ENCODE measurements at regions not wholly inside any gene's neighbourhood (a gene's known extent, or its start where the extent isn't known, plus 50 kb on each side); places are given as distances from the start of the nearest gene placed in this dataset.

DNA sequence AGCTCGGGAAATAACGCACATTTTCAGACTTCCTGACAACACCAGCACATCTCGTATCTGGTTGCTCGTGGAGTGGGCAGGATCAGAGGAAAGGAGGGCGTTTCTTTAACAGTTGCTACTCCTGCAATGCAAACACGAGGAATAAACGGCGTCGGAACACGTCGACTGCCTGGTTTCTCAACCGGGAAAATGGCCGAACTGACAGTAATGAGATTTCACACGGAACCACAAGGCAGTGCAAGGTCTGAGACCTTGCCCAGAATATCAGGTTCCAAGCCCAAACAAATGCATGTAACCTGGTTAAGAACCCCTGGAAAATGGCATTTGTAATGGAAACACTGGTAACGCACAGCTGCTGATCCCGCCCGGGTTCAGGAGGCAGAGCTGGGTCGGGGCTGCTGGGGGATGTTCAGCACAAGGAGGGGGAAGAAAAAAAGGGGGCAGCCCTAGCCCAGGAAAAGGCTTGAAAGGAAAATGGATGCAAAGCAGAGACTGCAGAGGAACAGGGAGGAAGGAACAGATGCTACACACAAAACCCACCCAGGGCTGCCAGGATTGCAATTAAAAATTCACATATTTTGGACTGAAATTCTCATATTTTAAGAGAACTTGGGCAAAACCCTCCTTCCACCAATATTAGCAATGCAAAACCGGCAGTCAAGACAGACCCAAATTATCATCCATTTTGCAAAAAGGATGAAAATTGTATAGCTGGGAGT lies 61.6 kb upstream of the KLHL29 start:
- H2AFZ ChIP-seq (ENCODE audit: low read depth, low read length, severe bottlenecking), result no peak overlapping the region
- no peaks in the 10 kb centered on the region for H3K79me2 ChIP-seq (ENCODE audit: insufficient read depth, low read length)
- H3K27ac ChIP-seq (ENCODE audit: low read depth, low read length), result no peak overlapping the region
- no peak for TF ChIP-seq EZH2phosphoT487 (conservative IDR thresholded peaks at IDR 0.05; ENCODE audit: low read length)
- TF ChIP-seq, protein P1, sequence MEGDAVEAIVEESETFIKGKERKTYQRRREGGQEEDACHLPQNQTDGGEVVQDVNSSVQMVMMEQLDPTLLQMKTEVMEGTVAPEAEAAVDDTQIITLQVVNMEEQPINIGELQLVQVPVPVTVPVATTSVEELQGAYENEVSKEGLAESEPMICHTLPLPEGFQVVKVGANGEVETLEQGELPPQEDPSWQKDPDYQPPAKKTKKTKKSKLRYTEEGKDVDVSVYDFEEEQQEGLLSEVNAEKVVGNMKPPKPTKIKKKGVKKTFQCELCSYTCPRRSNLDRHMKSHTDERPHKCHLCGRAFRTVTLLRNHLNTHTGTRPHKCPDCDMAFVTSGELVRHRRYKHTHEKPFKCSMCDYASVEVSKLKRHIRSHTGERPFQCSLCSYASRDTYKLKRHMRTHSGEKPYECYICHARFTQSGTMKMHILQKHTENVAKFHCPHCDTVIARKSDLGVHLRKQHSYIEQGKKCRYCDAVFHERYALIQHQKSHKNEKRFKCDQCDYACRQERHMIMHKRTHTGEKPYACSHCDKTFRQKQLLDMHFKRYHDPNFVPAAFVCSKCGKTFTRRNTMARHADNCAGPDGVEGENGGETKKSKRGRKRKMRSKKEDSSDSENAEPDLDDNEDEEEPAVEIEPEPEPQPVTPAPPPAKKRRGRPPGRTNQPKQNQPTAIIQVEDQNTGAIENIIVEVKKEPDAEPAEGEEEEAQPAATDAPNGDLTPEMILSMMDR (IDR thresholded peaks at IDR 0.05; ENCODE audit: insufficient read depth, low read length, poor library complexity, severe bottlenecking), result no peak
- no peaks in the 10 kb centered on the region for H3K27me3 ChIP-seq (ENCODE audit: low read length)
- no peak overlapping the region for H3K9ac ChIP-seq (ENCODE audit: low read length)
- no peak overlapping the region for H3K4me3 ChIP-seq (ENCODE audit: insufficient read depth, low read length, poor library complexity, severe bottlenecking)
- H3F3A ChIP-seq (ENCODE audit: insufficient read depth), result no peaks in the 10 kb centered on the region
- no peaks in the 10 kb centered on the region for H3K9me3 ChIP-seq (ENCODE audit: insufficient read depth, low read length)
- no peaks in the 10 kb centered on the region for H3K9me2 ChIP-seq (replicated peaks; ENCODE audit: insufficient read depth, low read length)
- H3K4me2 ChIP-seq (ENCODE audit: low read depth, low read length, poor library complexity, severe bottlenecking), result no peak overlapping the region
- H3K36me3 ChIP-seq (ENCODE audit: low read length), result no peaks in the 10 kb centered on the region
- H4K20me1 ChIP-seq (ENCODE audit: low read depth, low read length), result no peaks in the 10 kb centered on the region

DNA sequence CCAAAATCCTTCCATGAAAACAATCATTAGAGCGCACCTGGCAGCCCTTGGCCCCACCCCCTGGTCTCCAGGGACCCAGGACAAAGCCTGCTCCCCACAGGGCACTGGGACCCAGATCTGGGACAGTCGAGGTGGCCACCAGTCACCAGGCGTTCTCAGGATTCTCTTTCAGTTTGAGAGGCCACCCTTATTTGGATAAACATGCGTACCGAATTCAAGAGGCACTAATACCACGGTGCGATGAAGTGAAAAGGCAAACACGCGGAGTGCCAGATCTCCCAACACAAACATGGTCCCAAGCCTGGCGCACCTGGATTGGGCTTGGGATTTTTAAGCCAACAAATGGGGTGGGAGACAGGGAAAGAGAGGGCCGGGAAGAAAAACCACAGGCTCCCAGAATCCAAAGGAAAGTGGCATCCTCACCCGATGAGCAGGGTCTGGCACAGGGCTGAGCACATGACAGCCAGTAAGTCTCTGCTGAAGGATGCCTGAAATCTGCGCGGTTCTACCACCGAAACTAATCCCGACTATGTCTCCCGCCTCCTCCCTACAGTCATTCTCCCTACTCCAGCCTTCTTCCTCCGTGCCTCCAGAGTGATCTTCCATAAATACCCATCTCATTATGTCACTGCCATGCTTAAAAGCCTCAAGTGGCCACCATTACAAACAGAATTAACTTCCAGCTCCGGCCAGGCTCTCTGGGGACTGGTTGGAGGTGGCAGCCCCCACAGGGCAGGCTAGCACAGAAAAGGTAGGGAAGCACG lies 60.9 kb upstream of the KLHL29 start:
- Histone ChIP-seq H3K9ac (ENCODE audit: low read length) (no peak overlapping the region), H3K4me3 (ENCODE audit: insufficient read depth, low read length, poor library complexity, severe bottlenecking) (no peak overlapping the region), H3K4me2 (ENCODE audit: low read depth, low read length, poor library complexity, severe bottlenecking) (no peak overlapping the region), H3K9me3 (ENCODE audit: insufficient read depth, low read length) (no peaks in the 10 kb centered on the region), H2AFZ (ENCODE audit: low read depth, low read length, severe bottlenecking) (no peak overlapping the region), H3F3A (ENCODE audit: insufficient read depth) (no peaks in the 10 kb centered on the region), H3K27me3 (ENCODE audit: low read length) (no peaks in the 10 kb centered on the region), H3K9me2 (replicated peaks; ENCODE audit: insufficient read depth, low read length) (no peaks in the 10 kb centered on the region), H3K79me2 (ENCODE audit: insufficient read depth, low read length) (no peaks in the 10 kb centered on the region), H3K27ac (ENCODE audit: low read depth, low read length) (no peak overlapping the region), H4K20me1 (ENCODE audit: low read depth, low read length) (no peaks in the 10 kb centered on the region), H3K36me3 (ENCODE audit: low read length) (no peaks in the 10 kb centered on the region)
- TF ChIP-seq EZH2phosphoT487 (conservative IDR thresholded peaks at IDR 0.05; ENCODE audit: low read length), result no peak
- TF ChIP-seq, protein P1 (IDR thresholded peaks at IDR 0.05; ENCODE audit: insufficient read depth, low read length, poor library complexity, severe bottlenecking), result no peak

DNA sequence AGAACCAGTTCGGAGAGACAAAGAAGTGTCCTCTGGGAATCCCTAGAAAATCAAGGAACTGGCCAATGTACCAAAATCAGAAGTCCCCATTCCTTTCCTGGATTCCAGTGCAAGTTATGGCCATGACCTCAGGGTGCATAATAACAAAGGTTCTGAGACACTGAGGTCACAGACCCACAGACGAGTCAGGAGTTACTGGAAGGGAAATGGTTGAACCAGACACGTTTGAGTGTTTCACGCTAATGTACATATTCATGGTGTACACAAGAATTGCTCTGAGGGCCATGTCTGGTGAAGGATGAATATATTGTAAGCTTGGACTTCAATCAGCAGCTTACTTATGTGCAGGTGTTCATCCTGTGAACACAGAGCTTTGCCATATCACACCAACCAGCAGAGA lies 58.6 kb upstream of the KLHL29 start:
- H3K27me3 ChIP-seq (ENCODE audit: low read length), result no peaks in the 10 kb centered on the region
- no peak for TF ChIP-seq EZH2phosphoT487 (conservative IDR thresholded peaks at IDR 0.05; ENCODE audit: low read length)
- TF ChIP-seq, protein P1 (IDR thresholded peaks at IDR 0.05; ENCODE audit: insufficient read depth, low read length, poor library complexity, severe bottlenecking), result no peak
- H2AFZ ChIP-seq (ENCODE audit: low read depth, low read length, severe bottlenecking), result no peak overlapping the region
- no peaks in the 10 kb centered on the region for H4K20me1 ChIP-seq (ENCODE audit: low read depth, low read length)
- no peak overlapping the region for H3K4me2 ChIP-seq (ENCODE audit: low read depth, low read length, poor library complexity, severe bottlenecking)
- H3K36me3 ChIP-seq (ENCODE audit: low read length), result no peaks in the 10 kb centered on the region
- no peaks in the 10 kb centered on the region for H3K79me2 ChIP-seq (ENCODE audit: insufficient read depth, low read length)
- no peaks in the 10 kb centered on the region for H3F3A ChIP-seq (ENCODE audit: insufficient read depth)
- no peaks in the 10 kb centered on the region for H3K9me2 ChIP-seq (replicated peaks; ENCODE audit: insufficient read depth, low read length)
- H3K9ac ChIP-seq (ENCODE audit: low read length), result no peak overlapping the region
- H3K9me3 ChIP-seq (ENCODE audit: insufficient read depth, low read length), result no peaks in the 10 kb centered on the region
- H3K27ac ChIP-seq (ENCODE audit: low read depth, low read length), result no peak overlapping the region
- no peak overlapping the region for H3K4me3 ChIP-seq (ENCODE audit: insufficient read depth, low read length, poor library complexity, severe bottlenecking)
